PFSK-1 (cell line): ENCODE measurements at regions not wholly inside any gene's neighbourhood (a gene's known extent, or its start where the extent isn't known, plus 50 kb on each side); places are given as distances from the start of the nearest gene placed in this dataset.

Source experiments
- FOXP2 ChIP-seq: optimal IDR thresholded peaks from 2 replicates; pipeline ENCODE3; 2011; ENCODE audit warnings: borderline replicate concordance, control low read depth, inconsistent platforms; ENCODE audit not compliant: insufficient read depth; ENCODE audit errors: extremely low read length, extremely low read depth
- POLR2AphosphoS5 ChIP-seq: IDR thresholded peaks from 2 replicates; pipeline ENCODE4 v1.6.1; 2012; ENCODE audit warnings: low read depth, mild to moderate bottlenecking, control low read depth, low read length, moderate library complexity
- SIN3A ChIP-seq: IDR thresholded peaks from 2 replicates; pipeline ENCODE4 v1.6.1; 2012; ENCODE audit warnings: mild to moderate bottlenecking, low read length, moderate library complexity, borderline replicate concordance; ENCODE audit not compliant: insufficient read depth
- TAF1 ChIP-seq: IDR thresholded peaks from 2 replicates; pipeline ENCODE4 v1.6.1; 2012; ENCODE audit warnings: low read length, control low read depth, borderline replicate concordance; ENCODE audit not compliant: insufficient read depth
- TF ChIP-seq, protein P1 (sequence below), 2 experiments: IDR thresholded peaks; 2 replicates each; pipeline versions ENCODE4 v1.6.1 to v1.8.0; 2011 to 2012; ENCODE audit warnings: low read depth in 2 of 2, low read length in 2 of 2, control low read depth in 1 of 2, inconsistent platforms in 1 of 2, mild to moderate bottlenecking in 1 of 2, moderate library complexity in 1 of 2; ENCODE audit not compliant: insufficient read depth in 1 of 2

DNA sequence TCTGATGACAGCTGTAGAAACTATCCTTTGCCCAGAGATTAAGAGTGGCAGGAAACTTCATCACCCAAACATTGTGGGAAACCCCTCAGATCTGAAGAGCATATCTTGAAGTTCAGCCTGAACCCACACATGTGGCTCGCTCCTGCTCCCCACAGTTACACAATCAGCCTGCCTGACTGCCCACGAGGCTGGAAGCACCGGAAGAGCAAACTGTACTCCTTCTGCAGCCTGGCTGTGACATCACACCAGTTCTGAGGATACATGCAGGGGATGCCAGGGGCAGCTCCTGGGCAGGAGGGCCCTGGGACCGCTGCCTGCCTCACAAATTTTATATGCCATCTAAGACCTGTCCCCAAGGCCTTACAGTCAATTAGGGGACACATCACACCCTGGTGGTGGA lies 444.4 kb downstream of the BUD13 start:
- no peak for TF ChIP-seq TAF1
- no peak for TF ChIP-seq SIN3A
- TF ChIP-seq, protein P1, sequence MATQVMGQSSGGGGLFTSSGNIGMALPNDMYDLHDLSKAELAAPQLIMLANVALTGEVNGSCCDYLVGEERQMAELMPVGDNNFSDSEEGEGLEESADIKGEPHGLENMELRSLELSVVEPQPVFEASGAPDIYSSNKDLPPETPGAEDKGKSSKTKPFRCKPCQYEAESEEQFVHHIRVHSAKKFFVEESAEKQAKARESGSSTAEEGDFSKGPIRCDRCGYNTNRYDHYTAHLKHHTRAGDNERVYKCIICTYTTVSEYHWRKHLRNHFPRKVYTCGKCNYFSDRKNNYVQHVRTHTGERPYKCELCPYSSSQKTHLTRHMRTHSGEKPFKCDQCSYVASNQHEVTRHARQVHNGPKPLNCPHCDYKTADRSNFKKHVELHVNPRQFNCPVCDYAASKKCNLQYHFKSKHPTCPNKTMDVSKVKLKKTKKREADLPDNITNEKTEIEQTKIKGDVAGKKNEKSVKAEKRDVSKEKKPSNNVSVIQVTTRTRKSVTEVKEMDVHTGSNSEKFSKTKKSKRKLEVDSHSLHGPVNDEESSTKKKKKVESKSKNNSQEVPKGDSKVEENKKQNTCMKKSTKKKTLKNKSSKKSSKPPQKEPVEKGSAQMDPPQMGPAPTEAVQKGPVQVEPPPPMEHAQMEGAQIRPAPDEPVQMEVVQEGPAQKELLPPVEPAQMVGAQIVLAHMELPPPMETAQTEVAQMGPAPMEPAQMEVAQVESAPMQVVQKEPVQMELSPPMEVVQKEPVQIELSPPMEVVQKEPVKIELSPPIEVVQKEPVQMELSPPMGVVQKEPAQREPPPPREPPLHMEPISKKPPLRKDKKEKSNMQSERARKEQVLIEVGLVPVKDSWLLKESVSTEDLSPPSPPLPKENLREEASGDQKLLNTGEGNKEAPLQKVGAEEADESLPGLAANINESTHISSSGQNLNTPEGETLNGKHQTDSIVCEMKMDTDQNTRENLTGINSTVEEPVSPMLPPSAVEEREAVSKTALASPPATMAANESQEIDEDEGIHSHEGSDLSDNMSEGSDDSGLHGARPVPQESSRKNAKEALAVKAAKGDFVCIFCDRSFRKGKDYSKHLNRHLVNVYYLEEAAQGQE (IDR thresholded peaks at IDR 0.05; ENCODE audit: insufficient read depth in 1 of 2, low read depth in 2 of 2, low read length in 2 of 2) = no peak
- TF ChIP-seq POLR2AphosphoS5 = no peak

DNA sequence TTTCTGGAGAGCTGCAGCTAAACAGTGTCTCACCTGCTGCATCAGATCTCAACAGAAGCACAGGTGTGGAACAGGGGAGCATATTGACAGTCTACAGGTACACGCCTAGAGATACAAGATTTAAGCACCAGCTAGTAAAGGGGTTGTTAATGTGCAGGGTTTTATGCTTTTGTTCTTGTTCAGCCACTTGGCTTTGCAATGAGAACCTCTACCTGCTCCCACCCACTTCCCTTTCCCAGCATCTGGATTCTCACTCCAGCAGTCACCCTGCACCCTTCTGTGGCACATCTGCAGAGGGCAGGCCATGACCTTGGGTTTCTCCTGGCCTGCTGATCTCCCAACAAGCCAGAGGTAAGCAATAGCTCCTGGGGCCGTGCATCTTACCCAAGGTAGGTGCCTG lies 446.6 kb downstream of the BUD13 start:
- TF ChIP-seq POLR2AphosphoS5 (no peak), FOXP2 (no peak), TAF1 (no peak), SIN3A (no peak)
- TF ChIP-seq, protein P1 (IDR thresholded peaks at IDR 0.05; ENCODE audit: insufficient read depth in 1 of 2, low read depth in 2 of 2, low read length in 2 of 2) = no peak

DNA sequence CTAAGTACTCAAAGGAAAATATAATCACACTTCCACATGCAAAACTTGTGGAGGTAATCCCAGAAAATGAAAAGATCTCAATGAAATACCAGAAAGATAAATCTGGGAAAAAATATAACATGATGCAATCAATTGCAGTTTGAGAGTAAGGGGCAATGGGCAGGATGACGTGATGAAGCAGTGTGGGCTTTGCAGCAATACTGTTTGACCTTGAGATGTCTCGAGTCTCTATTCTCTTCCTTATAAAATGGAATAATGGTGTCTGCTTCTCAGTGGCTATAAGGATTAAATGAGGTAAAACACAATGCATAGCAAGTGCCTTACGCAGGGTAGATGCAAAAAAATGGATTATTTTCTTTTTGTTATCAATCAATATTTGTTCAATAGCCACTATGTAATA lies 447.5 kb downstream of the BUD13 start:
- TF ChIP-seq TAF1 (no peak), FOXP2 (no peak), SIN3A (no peak), POLR2AphosphoS5 (no peak)
- TF ChIP-seq, protein P1 (IDR thresholded peaks at IDR 0.05; ENCODE audit: insufficient read depth in 1 of 2, low read depth in 2 of 2, low read length in 2 of 2) = no peak

DNA sequence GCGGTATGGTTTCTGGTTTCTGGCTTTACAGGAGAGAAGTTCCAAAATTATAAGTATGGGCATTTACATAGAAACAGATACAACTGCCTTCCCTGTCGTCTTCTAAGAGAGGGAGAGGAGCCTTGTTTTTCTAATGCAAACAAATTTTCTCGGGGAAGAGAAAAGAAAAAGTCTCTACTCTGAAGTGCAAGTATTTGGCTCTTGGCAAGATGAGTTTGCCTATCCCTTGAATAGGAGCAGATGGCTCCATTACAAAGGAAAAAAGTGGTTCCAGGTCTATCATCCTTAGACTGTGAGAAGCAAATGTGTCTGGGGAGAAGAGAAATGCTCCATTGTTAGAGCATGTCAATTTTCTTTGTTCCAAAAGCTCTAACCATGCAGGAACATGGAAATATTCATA lies 455.6 kb downstream of the BUD13 start:
- no peak for TF ChIP-seq POLR2AphosphoS5
- no peak for TF ChIP-seq SIN3A
- TF ChIP-seq TAF1 = no peak
- TF ChIP-seq, protein P1 (IDR thresholded peaks at IDR 0.05; ENCODE audit: insufficient read depth in 1 of 2, low read depth in 2 of 2, low read length in 2 of 2) = no peak
- no peak for TF ChIP-seq FOXP2

DNA sequence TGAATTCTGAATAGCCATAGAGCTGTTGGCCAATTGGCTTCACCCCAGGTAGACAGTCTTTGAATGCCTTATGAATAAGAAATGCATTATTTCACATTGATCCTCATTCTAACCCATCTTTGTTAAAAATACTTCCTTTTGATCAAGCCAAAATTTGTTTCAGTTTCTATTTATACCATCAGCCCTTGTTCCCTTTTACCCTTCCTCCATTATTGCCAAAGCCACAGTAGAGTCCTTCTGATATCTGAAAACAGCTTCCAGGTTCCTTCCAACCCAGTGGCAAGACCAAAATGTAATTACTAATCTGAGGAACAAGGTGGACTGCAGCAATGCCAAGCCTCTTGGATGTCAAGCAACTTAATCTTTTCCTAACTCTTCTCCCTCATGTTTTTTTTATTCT lies 458.8 kb downstream of the BUD13 start:
- TF ChIP-seq, protein P1 (IDR thresholded peaks at IDR 0.05; ENCODE audit: insufficient read depth in 1 of 2, low read depth in 2 of 2, low read length in 2 of 2) = no peak
- TF ChIP-seq POLR2AphosphoS5 = no peak
- TF ChIP-seq SIN3A = no peak
- no peak for TF ChIP-seq FOXP2
- TF ChIP-seq TAF1 = no peak
